ENCODE measurements at regions not wholly inside any gene's neighbourhood (a gene's known extent, or its start where the extent isn't known, plus 50 kb on each side); places are given as distances from the start of the nearest gene placed in this dataset.

GRCh38 chr6:91330896-91331295, 744.0 kb upstream of the MAP3K7 start:
- no peak for DNase-seq (ENCODE audit: low read depth)

- no peak for DNase-seq (ENCODE audit: low read depth)
Observed at GRCh38 chr6:91328241-91328640, 741.4 kb upstream of the MAP3K7 start.

GRCh38 chr6:91324711-91325110, 737.8 kb upstream of the MAP3K7 start:
- DNase-seq (ENCODE audit: low read depth): no peak

GRCh38 chr6:91317984-91318383, 731.1 kb upstream of the MAP3K7 start:
- DNase-seq (ENCODE audit: low read depth): no peak

GRCh38 chr6:91317247-91317835, 730.5 kb upstream of the MAP3K7 start:
- no peak for DNase-seq (ENCODE audit: low read depth)

GRCh38 chr6:91310178-91310577, 723.3 kb upstream of the MAP3K7 start:
- DNase-seq (ENCODE audit: low read depth): no peak

- DNase-seq (ENCODE audit: low read depth): no peak
Observed at GRCh38 chr6:91305755-91306154, 718.9 kb upstream of the MAP3K7 start.

- DNase-seq (ENCODE audit: low read depth): no peak
Observed at GRCh38 chr6:91304521-91304920, 717.6 kb upstream of the MAP3K7 start.

GRCh38 chr6:91303326-91303725, 716.5 kb upstream of the MAP3K7 start:
- DNase-seq (ENCODE audit: low read depth): no peak

GRCh38 chr6:91299544-91300491, 712.9 kb upstream of the MAP3K7 start:
- DNase-seq (ENCODE audit: low read depth): peak; percentile 54

GRCh38 chr6:91298543-91299145, 711.8 kb upstream of the MAP3K7 start:
- no peak for DNase-seq (ENCODE audit: low read depth)

GRCh38 chr6:91293395-91293794, 706.5 kb upstream of the MAP3K7 start:
- no peak for DNase-seq (ENCODE audit: low read depth)

GRCh38 chr6:91291071-91291470, 704.2 kb upstream of the MAP3K7 start:
- DNase-seq (ENCODE audit: low read depth): no peak

GRCh38 chr6:91288741-91289140, 701.9 kb upstream of the MAP3K7 start:
- DNase-seq (ENCODE audit: low read depth): peak; percentile 47

- DNase-seq (ENCODE audit: low read depth): no peak
Observed at GRCh38 chr6:91281901-91282300, 695.0 kb upstream of the MAP3K7 start.

- DNase-seq (ENCODE audit: low read depth): no peak
Observed at GRCh38 chr6:91280494-91280830, 693.6 kb upstream of the MAP3K7 start.

- DNase-seq (ENCODE audit: low read depth): no peak
Observed at GRCh38 chr6:91279740-91280493, 693.0 kb upstream of the MAP3K7 start.

- DNase-seq (ENCODE audit: low read depth): peak; percentile 70
Observed at GRCh38 chr6:91278416-91278815, 691.5 kb upstream of the MAP3K7 start.

- peak; percentile 20 for DNase-seq (ENCODE audit: low read depth)
Observed at GRCh38 chr6:91276315-91276714, 689.4 kb upstream of the MAP3K7 start.

GRCh38 chr6:91273729-91274128, 686.9 kb upstream of the MAP3K7 start:
- DNase-seq (ENCODE audit: low read depth): no peak

GRCh38 chr6:91271807-91272206, 684.9 kb upstream of the MAP3K7 start:
- no peak for DNase-seq (ENCODE audit: low read depth)

GRCh38 chr6:91268941-91269340, 682.1 kb upstream of the MAP3K7 start:
- no peak for DNase-seq (ENCODE audit: low read depth)

All from HT1080 (cell line).